ENCODE measurements at regions not wholly inside any gene's neighbourhood (a gene's known extent, or its start where the extent isn't known, plus 50 kb on each side); places are given as distances from the start of the nearest gene placed in this dataset.

DNA sequence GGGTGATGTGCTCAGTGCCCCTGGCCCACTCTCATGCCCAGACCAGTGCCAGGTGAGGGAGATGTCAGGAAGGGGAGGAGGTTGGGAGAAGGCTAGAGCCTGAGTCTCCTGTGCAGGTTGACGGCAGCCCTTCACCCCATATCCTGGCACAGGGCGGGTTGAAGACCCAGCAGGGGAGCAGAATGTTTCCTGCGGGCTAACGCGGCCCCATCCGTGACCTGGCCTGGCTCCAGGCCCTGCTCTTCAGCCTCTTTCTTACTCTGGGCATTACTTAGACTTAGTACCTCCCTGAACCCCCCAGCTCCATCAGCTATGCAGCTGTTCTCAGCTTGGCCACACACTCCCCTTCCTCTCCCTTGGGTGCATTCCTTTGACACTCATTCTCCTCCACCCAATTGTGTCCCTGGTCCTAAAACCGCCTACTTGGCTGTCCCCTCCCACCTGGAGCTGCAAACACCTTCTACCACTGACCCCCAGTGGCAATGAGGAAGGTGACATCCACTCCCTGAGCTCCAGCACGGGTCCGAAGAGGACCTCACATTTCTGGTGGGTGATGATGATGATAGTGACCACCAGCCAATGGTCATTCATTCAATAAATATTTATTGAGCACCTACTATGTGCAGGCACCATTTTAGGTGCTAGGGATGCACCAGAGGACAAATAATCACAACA lies 179.0 kb downstream of the PTPRU start:
- TF ChIP-seq, protein P1, sequence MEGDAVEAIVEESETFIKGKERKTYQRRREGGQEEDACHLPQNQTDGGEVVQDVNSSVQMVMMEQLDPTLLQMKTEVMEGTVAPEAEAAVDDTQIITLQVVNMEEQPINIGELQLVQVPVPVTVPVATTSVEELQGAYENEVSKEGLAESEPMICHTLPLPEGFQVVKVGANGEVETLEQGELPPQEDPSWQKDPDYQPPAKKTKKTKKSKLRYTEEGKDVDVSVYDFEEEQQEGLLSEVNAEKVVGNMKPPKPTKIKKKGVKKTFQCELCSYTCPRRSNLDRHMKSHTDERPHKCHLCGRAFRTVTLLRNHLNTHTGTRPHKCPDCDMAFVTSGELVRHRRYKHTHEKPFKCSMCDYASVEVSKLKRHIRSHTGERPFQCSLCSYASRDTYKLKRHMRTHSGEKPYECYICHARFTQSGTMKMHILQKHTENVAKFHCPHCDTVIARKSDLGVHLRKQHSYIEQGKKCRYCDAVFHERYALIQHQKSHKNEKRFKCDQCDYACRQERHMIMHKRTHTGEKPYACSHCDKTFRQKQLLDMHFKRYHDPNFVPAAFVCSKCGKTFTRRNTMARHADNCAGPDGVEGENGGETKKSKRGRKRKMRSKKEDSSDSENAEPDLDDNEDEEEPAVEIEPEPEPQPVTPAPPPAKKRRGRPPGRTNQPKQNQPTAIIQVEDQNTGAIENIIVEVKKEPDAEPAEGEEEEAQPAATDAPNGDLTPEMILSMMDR (conservative IDR thresholded peaks at IDR 0.05; ENCODE audit: low read length): peak; percentile 22; the same call in 1 of the 2 replicates
- TF ChIP-seq EZH2phosphoT487 (IDR thresholded peaks at IDR 0.05; ENCODE audit: borderline replicate concordance): no peak
